HEK293T (cell line): ENCODE measurements at regions not wholly inside any gene's neighbourhood (a gene's known extent, or its start where the extent isn't known, plus 50 kb on each side); places are given as distances from the start of the nearest gene placed in this dataset.

Experiments used
- CTCF ChIA-PET: fragments of 350-600 bp; formaldehyde crosslinking; extraction: SDS; loops from one replicate; lab custom pipeline; 2021; ENCODE audit warnings: antibody characterized with exemption, inconsistent platforms; lab: Yijun Ruan, JAX
- POLR2A ChIA-PET: fragments of 350-600 bp; formaldehyde crosslinking; extraction: SDS; loops from one replicate; lab custom pipeline; 2020; ENCODE audit warnings: antibody characterized with exemption, inconsistent platforms; lab: Yijun Ruan, JAX
- DNase-seq: peaks from one replicate; pipeline ENCODE4 v3.0.0; 2012; ENCODE audit warnings: mixed read lengths; ENCODE audit errors: extremely low spot score
- ARNT ChIP-seq: fragments of 450-650 bp; IDR thresholded peaks from 2 replicates; pipeline ENCODE4 v1.6.1; 2017; ENCODE audit warnings: mild to moderate bottlenecking
- BHLHE40 ChIP-seq: fragments of 450-650 bp; IDR thresholded peaks from 2 replicates; pipeline ENCODE4 v1.6.1; 2016; ENCODE audit warnings: mild to moderate bottlenecking, moderate library complexity, borderline replicate concordance
- CTBP1 ChIP-seq: fragments of 450-650 bp; IDR thresholded peaks from 2 replicates; pipeline ENCODE4 v1.6.1; 2016; ENCODE audit warnings: borderline replicate concordance
- ELF4 ChIP-seq: fragments of 450-650 bp; IDR thresholded peaks from 2 replicates; pipeline ENCODE4 v1.6.1; 2017; ENCODE audit warnings: antibody characterized with exemption
- FOXA1 ChIP-seq: fragments of 450-650 bp; IDR thresholded peaks from 2 replicates; pipeline ENCODE4 v1.6.1; 2016; ENCODE audit warnings: mild to moderate bottlenecking
- FOXK2 ChIP-seq: fragments of 450-650 bp; IDR thresholded peaks from 2 replicates; pipeline ENCODE4 v1.6.1; 2016; ENCODE audit warnings: mild to moderate bottlenecking
- FOXM1 ChIP-seq: fragments of 450-650 bp; IDR thresholded peaks from 2 replicates; pipeline ENCODE4 v1.6.1; 2017; ENCODE audit warnings: mild to moderate bottlenecking, borderline replicate concordance
- HDGF ChIP-seq: fragments of 450-650 bp; IDR thresholded peaks from 2 replicates; pipeline ENCODE4 v1.6.1; 2017; ENCODE audit warnings: antibody characterized with exemption, borderline replicate concordance
- L3MBTL2 ChIP-seq: fragments of 450-650 bp; conservative IDR thresholded peaks from 2 replicates; pipeline ENCODE4 v1.6.1; 2016; ENCODE audit warnings: mild to moderate bottlenecking
- LEF1 ChIP-seq: fragments of 450-650 bp; IDR thresholded peaks from 2 replicates; pipeline ENCODE4 v1.6.1; 2017; ENCODE audit warnings: mild to moderate bottlenecking, borderline replicate concordance
- NFRKB ChIP-seq: fragments of 450-650 bp; IDR thresholded peaks from 2 replicates; pipeline ENCODE4 v1.6.1; 2016; ENCODE audit warnings: mild to moderate bottlenecking, moderate library complexity
- SP1 ChIP-seq: fragments of 450-650 bp; IDR thresholded peaks from 2 replicates; pipeline ENCODE4 v1.6.1; 2017
- SUZ12 ChIP-seq: fragments of 450-650 bp; IDR thresholded peaks from 2 replicates; pipeline ENCODE4 v1.6.1; 2016; ENCODE audit warnings: mild to moderate bottlenecking
- TARDBP ChIP-seq: fragments of 450-650 bp; IDR thresholded peaks from 2 replicates; pipeline ENCODE4 v1.6.1; 2016
- ZNF384 ChIP-seq: fragments of 450-650 bp; IDR thresholded peaks from 2 replicates; pipeline ENCODE4 v1.6.1; 2016
- TF ChIP-seq, protein P1 (sequence below): fragments of 450-650 bp; IDR thresholded peaks from 2 replicates; pipeline ENCODE4 v1.6.1; 2016

DNA sequence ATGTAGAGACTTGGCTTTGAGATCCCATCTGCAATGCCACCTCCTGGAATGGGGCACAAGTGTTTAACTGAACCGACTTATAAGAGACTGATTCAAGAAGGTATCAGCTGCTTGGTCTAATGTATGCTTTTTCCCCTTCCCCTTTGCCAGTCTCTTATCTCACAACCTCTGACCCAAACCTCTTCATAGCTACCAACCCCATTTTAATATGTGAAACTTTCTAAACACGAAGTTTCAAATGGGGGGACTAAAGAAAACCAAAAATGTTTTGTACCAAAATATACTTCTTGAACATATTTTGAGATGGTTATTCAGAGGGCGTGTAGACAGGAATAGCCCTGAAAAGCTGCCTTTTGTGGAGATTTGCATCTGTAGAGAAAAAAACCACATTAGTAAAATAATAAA, 73.1 kb downstream of the OXSM start:
- CTCF ChIA-PET = interaction anchor here (0.6 kb wide), 1 partner anchor 385 kb away, joined by 3 read pairs; no protein-coding TSS in a partner anchor

DNA sequence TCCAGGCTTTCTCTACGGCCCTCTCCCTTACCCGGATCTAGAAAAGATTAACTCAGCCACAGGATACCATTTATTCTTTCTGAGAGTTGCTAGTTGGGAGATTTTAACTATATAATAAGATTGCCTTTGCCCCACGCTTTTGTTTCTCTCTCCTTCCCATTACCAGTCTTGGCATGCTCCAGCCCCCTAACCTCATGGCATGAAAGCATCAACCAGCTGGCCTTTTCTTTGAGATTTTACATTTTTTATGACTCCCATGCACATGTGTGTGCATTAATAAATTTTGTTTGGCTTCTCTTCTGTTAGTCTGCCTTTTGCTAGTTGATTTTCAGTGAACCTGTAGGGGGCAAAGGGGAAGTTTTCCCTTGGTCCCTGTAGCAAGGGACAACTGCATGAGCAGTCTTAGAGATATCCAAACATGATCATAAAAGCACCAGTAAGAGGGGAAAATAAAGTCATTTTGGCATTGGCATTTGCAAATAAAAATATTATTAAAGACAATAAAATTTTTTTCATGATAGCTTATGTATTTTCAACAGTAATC, 73.6 kb downstream of the OXSM start:
- CTCF ChIA-PET = interaction anchor here (0.6 kb wide), 1 partner anchor 385 kb away, joined by 3 read pairs; no protein-coding TSS in a partner anchor
- POLR2A ChIA-PET = no interaction called here
- DNase-seq = no peak
- TF ChIP-seq NFRKB (no peak), SP1 (no peak), ARNT (no peak), ZNF384 (no peak), TARDBP (no peak), CTBP1 (no peak), LEF1 (no peak), L3MBTL2 (no peak), BHLHE40 (no peak), ELF4 (no peak), FOXM1 (no peak), FOXA1 (no peak), HDGF (no peak), FOXK2 (no peak), SUZ12 (no peak)
- TF ChIP-seq, protein P1, sequence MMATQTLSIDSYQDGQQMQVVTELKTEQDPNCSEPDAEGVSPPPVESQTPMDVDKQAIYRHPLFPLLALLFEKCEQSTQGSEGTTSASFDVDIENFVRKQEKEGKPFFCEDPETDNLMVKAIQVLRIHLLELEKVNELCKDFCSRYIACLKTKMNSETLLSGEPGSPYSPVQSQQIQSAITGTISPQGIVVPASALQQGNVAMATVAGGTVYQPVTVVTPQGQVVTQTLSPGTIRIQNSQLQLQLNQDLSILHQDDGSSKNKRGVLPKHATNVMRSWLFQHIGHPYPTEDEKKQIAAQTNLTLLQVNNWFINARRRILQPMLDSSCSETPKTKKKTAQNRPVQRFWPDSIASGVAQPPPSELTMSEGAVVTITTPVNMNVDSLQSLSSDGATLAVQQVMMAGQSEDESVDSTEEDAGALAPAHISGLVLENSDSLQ = no peak

More for the DNA sequence above, 73.1 kb downstream of the OXSM start:
- TF ChIP-seq ZNF384 (no peak), LEF1 (no peak), L3MBTL2 (no peak), ELF4 (no peak), NFRKB (no peak), SP1 (no peak), FOXA1 (no peak), TARDBP (no peak), SUZ12 (no peak), FOXK2 (no peak), BHLHE40 (no peak)
- TF ChIP-seq, protein P1 = no peak
- no peak for DNase-seq
- POLR2A ChIA-PET = no interaction called here

DNA sequence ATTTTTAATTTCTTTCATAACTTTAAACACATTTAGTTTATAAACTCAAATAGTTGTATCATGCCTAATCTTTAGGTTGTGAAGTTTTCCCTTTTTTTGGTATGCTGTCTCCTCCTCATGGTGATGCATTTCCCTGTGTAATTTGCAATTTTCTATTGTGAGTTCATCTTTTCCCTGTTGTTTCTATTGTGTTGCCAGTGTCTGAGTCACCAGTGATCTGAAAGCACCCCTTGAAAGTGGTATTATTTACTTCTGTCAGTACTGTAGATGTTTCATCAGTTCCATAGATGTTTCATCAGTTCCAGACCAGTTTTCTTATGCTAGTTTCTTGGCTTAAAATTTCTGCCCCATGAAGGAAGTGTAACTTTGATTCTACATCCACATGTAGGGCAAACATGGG, 80.6 kb downstream of the OXSM start:
- POLR2A ChIA-PET = no interaction called here
- no peak for TF ChIP-seq ZNF384
- TF ChIP-seq L3MBTL2 = no peak
- TF ChIP-seq, protein P1 = no peak
- CTCF ChIA-PET = no interaction called here

DNA sequence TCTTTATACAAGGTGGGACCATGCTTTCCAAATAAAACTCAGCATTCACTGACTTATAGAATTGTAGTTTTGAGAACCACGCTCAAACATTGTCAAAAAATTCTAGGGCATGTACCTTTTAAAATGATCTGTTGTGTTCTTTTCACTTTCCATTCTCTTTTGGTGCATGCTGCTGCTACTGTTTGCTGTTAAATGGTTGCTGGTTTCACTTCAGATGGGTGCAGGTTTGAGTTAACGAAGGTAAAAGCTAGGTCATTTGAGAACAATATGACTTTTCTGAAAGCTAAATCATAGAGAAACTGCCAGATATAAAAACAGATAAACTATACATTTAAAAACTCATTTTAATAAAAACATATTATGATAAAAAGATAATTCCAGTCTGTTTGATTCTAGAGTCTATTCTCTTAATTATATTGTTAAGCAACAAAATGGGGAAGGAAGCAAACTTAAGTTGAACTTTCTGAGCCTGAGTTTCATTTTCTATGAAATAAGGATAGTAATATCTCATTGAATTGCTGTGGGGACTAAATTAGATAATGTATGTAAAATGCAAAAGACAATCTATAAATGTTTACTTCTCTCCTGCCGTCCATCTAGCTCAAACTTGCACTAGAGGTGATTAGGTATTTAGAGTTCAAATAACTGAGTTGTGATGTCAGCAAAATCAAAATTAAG, 82.4 kb downstream of the OXSM start:
- no peak for DNase-seq
- TF ChIP-seq L3MBTL2 (no peak), TARDBP (no peak), FOXM1 (no peak), ELF4 (no peak), HDGF (no peak)
- TF ChIP-seq, protein P1 = no peak
- ChIA-PET CTCF (interaction anchor here (0.7 kb wide), 1 partner anchor 95 kb away, joined by 3 read pairs; no protein-coding TSS in a partner anchor), POLR2A (no interaction called here)

More for the DNA sequence above, 80.6 kb downstream of the OXSM start:
- DNase-seq = no peak

DNA sequence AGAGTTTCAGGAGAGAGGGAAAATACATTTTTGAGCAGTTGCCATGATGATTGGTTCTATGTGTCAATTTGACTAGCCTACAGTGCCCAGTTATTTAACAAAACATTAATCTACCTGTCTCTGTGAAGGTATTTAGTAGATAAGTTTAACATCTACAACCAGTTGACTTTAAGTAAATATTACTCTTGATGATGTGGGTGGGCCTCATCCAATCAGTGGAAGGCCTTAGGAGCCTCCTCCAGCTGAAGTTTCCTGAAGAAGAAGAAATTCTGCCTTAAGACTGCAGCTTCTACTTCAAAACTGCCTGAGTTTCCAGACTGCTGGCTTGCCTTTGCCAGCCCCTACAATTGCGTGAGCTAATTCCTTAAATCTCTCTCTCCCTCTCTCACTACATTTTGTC, 93.6 kb downstream of the OXSM start:
- TF ChIP-seq ZNF384 = no peak
- TF ChIP-seq TARDBP = no peak
- TF ChIP-seq SP1 = no peak
- TF ChIP-seq HDGF = no peak
- no peak for TF ChIP-seq SUZ12
- no peak for TF ChIP-seq ARNT
- no peak for TF ChIP-seq BHLHE40
- no peak for TF ChIP-seq ELF4
- no peak for TF ChIP-seq CTBP1
- TF ChIP-seq FOXK2 = no peak
- DNase-seq = no peak
- CTCF ChIA-PET = no interaction called here
- POLR2A ChIA-PET = no interaction called here

DNA sequence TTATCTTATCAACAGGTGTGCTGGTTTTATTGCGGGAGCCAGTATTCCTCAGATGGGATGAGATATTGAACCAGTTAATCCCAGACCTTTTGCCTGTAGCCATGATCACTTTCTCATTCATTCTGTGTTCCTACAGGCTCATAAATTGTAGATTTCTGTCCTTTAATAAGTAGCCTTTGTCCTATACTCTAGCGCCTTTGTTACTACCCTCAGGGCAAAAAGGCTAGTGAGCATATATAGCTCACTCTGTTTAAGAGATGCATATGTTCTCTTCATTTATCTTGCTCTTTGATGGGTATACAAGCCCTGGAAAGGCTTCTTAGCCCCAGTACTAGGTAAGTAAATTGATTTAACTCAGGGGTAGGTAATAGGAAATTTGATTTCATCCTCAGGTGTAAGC, 95.1 kb downstream of the OXSM start:
- TF ChIP-seq SUZ12 = no peak
- no peak for TF ChIP-seq ELF4
- TF ChIP-seq NFRKB = no peak
- TF ChIP-seq HDGF = no peak
- TF ChIP-seq L3MBTL2 = no peak
- TF ChIP-seq SP1 = no peak
- no peak for TF ChIP-seq FOXA1
- TF ChIP-seq ARNT = no peak
- TF ChIP-seq FOXK2 = no peak
- TF ChIP-seq, protein P1 = no peak
- no peak for TF ChIP-seq CTBP1
- no peak for TF ChIP-seq FOXM1
- TF ChIP-seq LEF1 = no peak
- ChIA-PET CTCF (no interaction called here), POLR2A (no interaction called here)
- DNase-seq = no peak
